Heart right ventricle (tissue), 16 donors: ENCODE measurements at regions not wholly inside any gene's neighbourhood (a gene's known extent, or its start where the extent isn't known, plus 50 kb on each side); places are given as distances from the start of the nearest gene placed in this dataset.

Experiments
- ATAC-seq, 8 donors: fragments of 200-7000 bp; cut with Tn5 transposase; one replicate each; pipeline ENCODE4 v1.9.1; 2020; ENCODE audit warnings: mild to moderate bottlenecking in 8 of 8, moderate library complexity in 8 of 8, moderate number of reproducible peaks in 1 of 8
- DNase-seq, 2 donors: peaks; one replicate each; pipeline ENCODE4 v3.0.0-alpha.2; 2020
- H3K27ac ChIP-seq, 10 donors: fragments of 200-600 bp; sonication (generic) in 2 of 10; one replicate each; pipeline versions ENCODE4 v1.5.0 to v1.8.0; 2020 to 2022; ENCODE audit warnings: mild to moderate bottlenecking in 3 of 10
- H3K27me3 ChIP-seq, 7 donors: fragments of 200-600 bp; one replicate each; pipeline ENCODE4 v1.8.0; 2021 to 2022; ENCODE audit warnings: mild to moderate bottlenecking in 2 of 7
- H3K36me3 ChIP-seq, 9 donors: fragments of 200-600 bp; sonication (generic) in 1 of 9; one replicate each; pipeline versions ENCODE4 v1.5.0 to v1.8.0; 2020 to 2022; ENCODE audit warnings: mild to moderate bottlenecking in 2 of 9
- H3K4me1 ChIP-seq, 9 donors: fragments of 200-600 bp; sonication (generic) in 1 of 9; one replicate each; pipeline versions ENCODE4 v1.5.0 to v1.8.0; 2020 to 2022; ENCODE audit warnings: mild to moderate bottlenecking in 4 of 9
- H3K4me3 ChIP-seq, 10 donors: fragments of 200-600 bp; sonication (generic) in 2 of 10; one replicate each; pipeline versions ENCODE4 v1.5.0 to v1.8.0; 2020 to 2022; ENCODE audit warnings: mild to moderate bottlenecking in 7 of 10, moderate library complexity in 2 of 10
- H3K9me3 ChIP-seq, 11 donors: fragments of 200-600 bp in 10 of 11; sonication (generic) in 2 of 11; one replicate each; pipeline versions ENCODE4 v1.5.0 to v1.8.0; 2013 to 2022; ENCODE audit warnings: mild to moderate bottlenecking in 2 of 11, control low read depth in 1 of 11, moderate library complexity in 1 of 11
- WGBS, 2 donors: extraction: QIAGEN DNeasy Blood & Tissue Kit; methylation state at CpG; one replicate each; pipeline ENCODE4 v1.1.7; 2013; ENCODE audit warnings: inconsistent platforms in 1 of 2; 5-methylcytosine and 5-hydroxymethylcytosine counted together
- intact Hi-C, 10 donors: fragments of 100-400 bp; cut with DNase I; formaldehyde crosslinking; loops; one replicate each; pipeline versions ENCODE4 v1.11.1 to v1.14.2; 2022
- TF ChIP-seq, protein P1 (sequence below), 9 donors: fragments of 200-600 bp; sonication (generic) in 2 of 9; IDR thresholded peaks; one replicate each; pipeline versions ENCODE4 v1.5.0 to v1.8.0; 2021 to 2022; ENCODE audit warnings: antibody characterized with exemption in 9 of 9, mild to moderate bottlenecking in 5 of 9, moderate library complexity in 1 of 9
- donor health status: Arrhythmogenic right ventricular cardiomyopathy.
- donor health status: ischemic (EF 13 %, LVEDD 7.1; RV severe dilation, severe dysfunction).
- donor health status: healthy with polysubstance abuse.
- donor health status: DM: no; HTN: yes; CAD: no.
- donor health status: DM: no; HTN: no; CAD: no.
- donor health status: ischemic (EF 25% LVEDD 6.9; RV normal size, moderate dysfunction).
- donor health status: ischemic (EF 25% LVEDD 5.7; RV mildly dilated, moderate dysfunction).
- donor health status: healthy.
- donor health status: DM: yes; HTN: yes; CAD: no.
- donor health status: Ischemic cardiomyopathy.
- donor health status: ischemic (EF 35%, LVEDD 5.7; RV mildly dilated, moderate dysfunction).
- donor health status: nonischemic (EF 11% LVEDD 7.7; RV severe dilation, severe dysfunction).
- donor health status: DM: yes; HTN: yes; CAD: no.
- donor health status: PGD.
- donor health status: ischemic (EF 29% LVEDD 5.4; RV normal size, mild dysfunction).
- donor health status: nonischemic (EF 23%, LVEDD 6.1; RV moderate dilation, normal function).

GRCh38 chr16:16915771-16916170, 536.8 kb downstream of the NPIPA7 start:
- Histone ChIP-seq H3K4me3 (no peak overlapping the region), H3K4me1 (no peaks in the 10 kb centered on the region), H3K36me3 (no peaks in the 10 kb centered on the region), H3K27ac (no peak overlapping the region), H3K9me3 (no peaks in the 10 kb centered on the region), H3K27me3 (peaks cover 0 to 33% (median 28%) of the 10 kb centered on the region in 7 donors)
- no peak for ATAC-seq
- intact Hi-C loops = no loop called here
- TF ChIP-seq, protein P1, sequence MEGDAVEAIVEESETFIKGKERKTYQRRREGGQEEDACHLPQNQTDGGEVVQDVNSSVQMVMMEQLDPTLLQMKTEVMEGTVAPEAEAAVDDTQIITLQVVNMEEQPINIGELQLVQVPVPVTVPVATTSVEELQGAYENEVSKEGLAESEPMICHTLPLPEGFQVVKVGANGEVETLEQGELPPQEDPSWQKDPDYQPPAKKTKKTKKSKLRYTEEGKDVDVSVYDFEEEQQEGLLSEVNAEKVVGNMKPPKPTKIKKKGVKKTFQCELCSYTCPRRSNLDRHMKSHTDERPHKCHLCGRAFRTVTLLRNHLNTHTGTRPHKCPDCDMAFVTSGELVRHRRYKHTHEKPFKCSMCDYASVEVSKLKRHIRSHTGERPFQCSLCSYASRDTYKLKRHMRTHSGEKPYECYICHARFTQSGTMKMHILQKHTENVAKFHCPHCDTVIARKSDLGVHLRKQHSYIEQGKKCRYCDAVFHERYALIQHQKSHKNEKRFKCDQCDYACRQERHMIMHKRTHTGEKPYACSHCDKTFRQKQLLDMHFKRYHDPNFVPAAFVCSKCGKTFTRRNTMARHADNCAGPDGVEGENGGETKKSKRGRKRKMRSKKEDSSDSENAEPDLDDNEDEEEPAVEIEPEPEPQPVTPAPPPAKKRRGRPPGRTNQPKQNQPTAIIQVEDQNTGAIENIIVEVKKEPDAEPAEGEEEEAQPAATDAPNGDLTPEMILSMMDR (IDR thresholded peaks at IDR 0.05) = no peak
- 49 to 54% methylated on average over 3 of the region's 3 CpGs for WGBS, 2 donors
- no peak for DNase-seq

GRCh38 chr16:16917191-16917785, 538.3 kb downstream of the NPIPA7 start:
- H3K4me3 ChIP-seq = no peak overlapping the region
- H3K36me3 ChIP-seq = no peaks in the 10 kb centered on the region
- DNase-seq = no peak
- no peak for ATAC-seq
- no peaks in the 10 kb centered on the region for H3K9me3 ChIP-seq
- intact Hi-C loops = no loop called here
- peaks cover 0 to 33% (median 28%) of the 10 kb centered on the region in 7 donors for H3K27me3 ChIP-seq
- TF ChIP-seq, protein P1 (IDR thresholded peaks at IDR 0.05) = no peak
- H3K4me1 ChIP-seq = no peaks in the 10 kb centered on the region
- no peak overlapping the region for H3K27ac ChIP-seq
- 38 to 39% methylated on average over 10 of the region's 10 CpGs for WGBS, 2 donors

GRCh38 chr16:16923479-16923878, 544.5 kb downstream of the NPIPA7 start:
- H3K4me1 ChIP-seq = no peaks in the 10 kb centered on the region
- peaks cover 0 to 5% (median 0%) of the 10 kb centered on the region in 11 donors for H3K9me3 ChIP-seq
- H3K36me3 ChIP-seq = no peaks in the 10 kb centered on the region
- peaks cover 0 to 12% (median 11%) of the 10 kb centered on the region in 7 donors for H3K27me3 ChIP-seq
- intact Hi-C loops = no loop called here
- ATAC-seq = no peak
- H3K4me3 ChIP-seq = no peak overlapping the region
- DNase-seq = no peak
- TF ChIP-seq, protein P1 (IDR thresholded peaks at IDR 0.05) = no peak
- H3K27ac ChIP-seq = no peak overlapping the region

DNA sequence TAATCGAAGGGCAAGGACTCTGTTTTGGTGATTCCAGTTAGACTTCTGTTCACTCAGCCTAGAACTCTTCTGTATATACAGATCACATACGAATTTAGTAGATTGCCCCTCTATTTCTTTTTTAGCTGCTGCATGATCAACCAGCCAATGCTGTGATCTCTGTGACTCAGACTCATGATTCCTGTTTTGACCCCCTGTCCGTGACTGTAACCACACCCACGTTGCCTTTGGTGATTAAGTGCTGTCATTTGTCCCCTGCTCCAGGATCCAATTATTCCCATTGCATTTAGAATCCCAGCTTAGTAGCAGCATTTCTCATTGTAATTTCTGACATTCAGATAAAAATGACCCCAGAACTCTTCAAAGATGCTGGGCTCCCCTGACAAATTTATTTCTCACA, 545.7 kb downstream of the NPIPA7 start:
- no peak overlapping the region for H3K27ac ChIP-seq
- ATAC-seq (no peak), DNase-seq (no peak)
- peaks cover 0 to 8% (median 3%) of the 10 kb centered on the region in 7 donors for H3K27me3 ChIP-seq
- H3K36me3 ChIP-seq = no peaks in the 10 kb centered on the region
- 47 to 49% methylated on average over 4 of the region's 4 CpGs for WGBS, 2 donors
- peaks cover 0 to 5% (median 0%) of the 10 kb centered on the region in 11 donors for H3K9me3 ChIP-seq
- intact Hi-C loops = no loop called here
- no peaks in the 10 kb centered on the region for H3K4me1 ChIP-seq
- TF ChIP-seq, protein P1 (IDR thresholded peaks at IDR 0.05) = no peak
- H3K4me3 ChIP-seq = no peak overlapping the region
